ENCODE measurements at regions not wholly inside any gene's neighbourhood (a gene's known extent, or its start where the extent isn't known, plus 50 kb on each side); places are given as distances from the start of the nearest gene placed in this dataset.

DNA sequence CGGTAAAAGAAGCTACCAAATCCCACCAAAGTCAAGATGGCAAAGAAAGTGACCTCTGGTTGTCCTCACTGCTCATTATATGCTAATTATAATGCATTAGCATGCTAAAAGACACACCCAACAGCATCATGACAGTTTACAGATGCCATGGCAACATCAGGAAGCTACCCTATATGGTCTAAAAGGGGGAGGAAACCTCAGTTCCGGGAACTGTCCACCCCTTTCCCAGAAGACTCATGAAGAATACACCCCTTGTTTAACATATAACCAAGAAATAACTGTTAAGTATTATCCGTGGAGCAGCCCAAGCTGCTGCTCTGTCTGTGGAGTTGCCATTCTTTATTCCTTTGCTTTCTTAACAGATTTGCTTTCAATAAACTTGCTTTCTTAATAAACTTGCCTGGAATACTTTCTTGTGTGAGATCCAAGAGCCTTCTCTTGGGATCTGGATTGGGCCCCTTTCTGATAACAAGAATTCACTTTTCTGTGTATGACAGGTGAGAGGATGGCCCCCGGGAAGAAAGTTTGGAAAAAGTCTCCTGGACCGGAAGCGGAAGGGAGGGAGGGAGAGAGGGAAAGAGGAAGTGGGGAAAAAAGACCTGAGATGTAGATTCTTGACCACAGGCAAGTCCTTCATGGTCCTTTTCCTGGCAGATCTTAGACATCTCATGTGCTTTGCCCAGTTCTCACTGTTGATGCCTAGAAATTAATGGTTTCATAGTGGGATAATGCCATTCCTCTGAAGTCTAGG is 146.7 kb upstream of the ID4 start:
- DNase-seq (ENCODE audit: low read depth): no peak

DNA sequence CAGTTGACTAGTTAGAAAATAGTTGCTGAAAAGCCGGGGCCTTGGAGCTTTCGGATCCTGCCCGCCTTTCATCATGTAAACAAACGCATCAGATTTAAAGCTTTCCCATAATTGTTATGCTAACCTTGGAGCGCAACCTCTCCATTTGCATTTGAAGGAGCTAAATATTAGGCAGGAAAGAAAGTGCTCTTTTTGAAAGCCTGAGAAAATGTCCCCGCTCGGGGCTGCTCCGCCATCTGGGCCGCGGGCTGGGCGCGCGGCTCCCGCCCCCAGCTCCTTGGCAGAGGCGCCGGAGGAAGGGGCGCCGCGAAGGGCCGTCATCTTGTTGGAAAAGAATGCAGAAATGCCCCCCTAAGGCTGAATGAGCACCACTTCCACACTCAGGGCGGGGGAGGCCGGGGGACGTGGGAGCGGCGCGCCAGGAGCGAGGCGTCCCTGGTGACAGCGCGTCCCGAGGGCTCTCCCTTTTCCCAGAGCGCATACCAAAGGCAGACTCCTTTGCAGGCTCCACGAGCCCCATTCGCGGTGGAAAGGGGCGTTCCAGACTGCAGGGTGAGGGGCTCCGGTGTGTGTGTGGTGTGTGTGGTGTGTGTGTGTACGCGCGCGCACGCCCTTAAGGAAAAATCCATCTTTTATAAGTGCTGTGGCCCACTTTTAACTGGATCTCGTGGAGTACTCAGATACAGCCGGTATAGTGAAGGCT is 145.6 kb upstream of the ID4 start:
- DNase-seq (ENCODE audit: low read depth): no peak

DNA sequence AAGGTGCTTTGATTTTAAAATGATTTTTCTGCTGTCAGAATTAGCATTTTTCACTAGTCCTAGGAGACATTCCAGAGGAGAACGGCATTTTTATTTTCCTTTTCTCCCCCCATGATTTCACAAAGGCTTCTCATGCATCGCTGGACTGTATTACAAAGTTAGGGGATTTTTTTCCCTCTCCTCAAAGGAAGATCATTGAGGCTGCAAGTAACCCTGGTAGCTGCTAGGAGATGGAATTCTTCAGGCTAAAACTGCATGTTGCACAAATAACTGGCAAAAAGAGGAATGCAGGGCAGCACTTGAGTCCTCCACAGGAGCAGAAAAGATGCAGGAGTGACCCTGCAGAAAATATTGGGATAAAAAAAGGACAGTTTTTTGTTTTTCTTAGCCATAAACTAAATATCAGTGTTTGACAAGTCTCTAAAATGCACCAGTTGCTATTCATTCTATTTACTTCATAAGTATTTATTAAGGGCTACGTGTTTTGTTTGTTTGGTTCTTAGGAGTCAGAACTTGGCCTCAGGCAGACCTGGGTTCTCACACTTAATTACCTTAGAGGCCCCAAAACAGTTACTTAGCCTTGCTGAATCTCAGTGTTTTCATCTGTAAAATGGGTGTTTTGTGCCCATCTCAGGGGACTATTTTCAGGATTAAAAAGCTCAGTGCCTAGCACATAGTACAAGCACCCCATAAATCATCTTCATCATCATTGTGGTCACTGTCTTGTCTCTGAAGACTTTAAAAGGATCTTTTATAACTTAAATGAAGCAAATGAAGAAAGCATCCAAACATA is 144.5 kb upstream of the ID4 start:
- DNase-seq (ENCODE audit: low read depth): no peak

DNA sequence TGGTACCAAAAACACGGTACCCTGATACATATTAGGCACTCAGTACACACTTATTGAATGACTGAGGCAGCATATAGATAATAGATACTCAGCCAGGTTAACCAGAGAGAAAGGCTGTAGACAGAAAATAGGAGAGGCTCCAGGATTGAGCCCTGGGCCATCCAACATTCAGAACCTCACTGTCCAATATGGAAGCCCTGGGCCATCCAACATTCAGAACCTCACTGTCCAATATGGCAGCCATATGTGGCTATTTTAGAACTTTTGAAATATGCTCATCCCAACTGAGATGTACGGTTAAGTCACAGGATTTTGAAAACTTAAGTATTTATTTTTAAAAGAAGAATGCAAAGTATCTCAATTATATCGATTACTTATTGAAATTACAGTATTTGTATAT is 142.5 kb upstream of the ID4 start:
- DNase-seq (ENCODE audit: low read depth): no peak

DNA sequence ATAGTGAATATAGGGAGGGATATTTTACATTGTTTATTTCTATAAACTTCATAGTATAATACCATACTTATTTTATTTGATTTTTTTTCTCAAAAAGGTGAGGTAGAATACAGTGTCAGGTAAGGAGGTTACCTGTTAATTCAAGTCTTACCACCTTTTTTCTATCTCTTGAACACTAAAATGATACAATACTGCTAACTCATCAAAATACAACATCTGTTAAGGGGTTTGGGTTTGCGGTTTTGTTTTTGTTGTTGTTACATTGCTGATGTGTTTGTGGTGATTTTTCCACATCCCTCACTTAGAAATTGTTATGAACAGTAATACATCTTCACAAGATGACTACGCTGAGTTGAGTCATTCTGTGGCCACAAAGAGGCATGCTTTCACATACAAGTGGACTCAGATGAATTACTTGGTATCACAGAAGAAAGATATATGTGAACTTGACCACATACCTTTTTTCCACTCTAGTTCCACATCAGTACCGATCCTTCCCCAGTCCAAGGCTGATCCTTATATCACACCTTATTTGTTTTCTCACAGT is 139.4 kb upstream of the ID4 start:
- DNase-seq (ENCODE audit: low read depth): peak; percentile 85

DNA sequence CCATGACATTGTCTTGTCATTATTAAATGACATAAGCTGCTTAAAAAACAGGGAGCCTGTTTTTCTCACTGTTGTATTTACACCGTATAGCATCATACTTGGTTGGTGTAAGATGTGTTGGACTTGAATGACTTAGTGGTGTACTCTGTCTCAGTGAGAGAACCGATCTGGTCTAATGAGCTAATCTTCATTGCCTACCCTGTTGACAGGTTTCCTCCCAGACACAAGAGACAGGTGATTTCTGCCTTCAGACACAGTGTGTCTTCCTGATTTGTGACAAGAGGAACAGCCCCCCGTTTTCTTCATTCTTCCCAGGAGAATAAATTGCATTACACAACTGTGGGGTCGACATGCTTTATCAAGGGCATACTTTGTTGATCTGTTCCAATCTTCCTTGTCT is 137.2 kb upstream of the ID4 start:
- DNase-seq (ENCODE audit: low read depth): no peak

DNA sequence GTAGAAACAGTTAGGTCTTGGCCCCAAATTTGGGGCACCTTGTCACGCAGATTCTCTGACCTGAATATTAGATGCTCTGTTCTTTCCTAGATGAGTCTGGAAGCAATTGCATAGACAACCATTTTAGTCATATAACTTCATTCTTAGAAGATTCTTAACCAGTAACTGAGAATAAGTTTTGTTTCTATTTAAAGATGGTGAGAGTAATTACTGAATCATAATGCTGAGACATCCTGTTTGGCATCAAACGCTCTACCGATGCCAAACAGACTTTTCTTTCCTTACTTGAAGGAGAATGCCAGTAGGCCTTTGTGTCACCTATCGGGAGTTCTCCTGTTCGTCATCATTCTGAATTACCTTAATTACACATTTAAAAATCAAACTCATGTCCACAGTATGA is 131.6 kb upstream of the ID4 start:
- peak; percentile 60 for DNase-seq (ENCODE audit: low read depth)

DNA sequence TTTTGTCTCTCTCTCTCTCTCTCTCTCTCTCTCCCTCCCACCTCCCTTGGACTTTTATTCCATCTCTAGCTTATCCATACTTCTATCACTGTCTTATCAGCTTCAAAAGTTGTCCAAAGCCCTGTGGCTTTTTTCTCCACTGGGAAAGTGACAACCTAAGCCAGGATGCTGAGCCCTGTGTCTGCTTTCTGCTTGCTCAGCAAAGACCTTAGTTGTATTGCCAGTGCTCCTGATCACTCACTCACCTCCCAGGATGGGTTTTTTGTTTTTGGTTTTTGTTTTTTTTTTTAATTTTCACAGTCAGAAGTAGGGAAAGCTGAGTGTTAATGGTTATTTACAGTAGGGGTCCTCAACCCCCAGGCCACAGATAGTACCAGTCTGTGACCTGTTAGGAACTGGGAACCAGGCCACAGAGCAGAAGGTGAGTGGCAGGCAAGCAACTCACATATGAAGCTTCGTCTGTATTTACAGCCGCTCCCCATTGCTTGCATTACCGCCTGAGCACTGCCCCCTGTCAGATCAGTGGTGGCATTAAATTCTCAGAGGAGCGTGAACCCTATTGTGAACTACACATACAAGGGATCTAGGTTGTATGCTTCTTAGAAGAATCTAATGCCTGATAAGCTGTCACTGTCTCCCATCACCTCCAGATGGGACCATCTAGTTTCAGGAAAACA is 125.0 kb upstream of the ID4 start:
- no peak for DNase-seq (ENCODE audit: low read depth)

DNA sequence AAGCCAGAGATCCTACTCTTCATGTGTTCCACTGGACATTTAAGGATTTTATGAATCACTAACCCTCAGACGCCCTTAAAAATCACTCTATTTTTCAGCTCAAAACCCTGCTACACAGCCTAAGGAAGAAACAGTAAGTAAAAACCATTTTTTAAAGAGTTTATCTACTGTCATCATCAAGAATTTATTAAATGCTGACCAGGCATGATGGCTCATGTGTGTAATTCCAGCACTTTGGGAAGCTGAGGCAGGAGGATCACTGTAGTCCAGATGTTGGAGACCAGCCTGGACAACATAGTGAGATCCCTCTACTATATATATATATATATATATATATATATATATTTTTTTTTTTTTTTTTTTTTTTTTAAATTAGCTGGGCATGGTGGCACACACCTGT is 124.2 kb upstream of the ID4 start:
- no peak for DNase-seq (ENCODE audit: low read depth)

DNA sequence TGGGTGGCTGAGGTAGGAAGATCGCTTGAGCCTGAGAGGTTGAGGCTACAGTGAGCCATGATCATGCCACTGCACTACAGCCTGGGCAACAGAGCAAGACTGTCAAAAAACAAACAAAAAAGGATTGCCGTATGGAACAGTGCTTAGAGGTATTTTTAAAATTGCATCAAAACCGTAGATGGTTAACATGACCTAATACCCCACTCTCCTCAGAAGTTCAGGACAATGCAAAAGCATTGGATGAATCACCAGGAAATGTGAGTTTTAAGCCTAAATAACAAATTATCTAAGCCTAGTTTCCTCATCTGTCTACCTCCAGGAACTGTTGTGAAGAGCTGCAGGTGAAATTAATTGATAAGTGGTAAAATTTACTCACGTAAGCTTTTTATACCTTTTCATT is 123.8 kb upstream of the ID4 start:
- no peak for DNase-seq (ENCODE audit: low read depth)

DNA sequence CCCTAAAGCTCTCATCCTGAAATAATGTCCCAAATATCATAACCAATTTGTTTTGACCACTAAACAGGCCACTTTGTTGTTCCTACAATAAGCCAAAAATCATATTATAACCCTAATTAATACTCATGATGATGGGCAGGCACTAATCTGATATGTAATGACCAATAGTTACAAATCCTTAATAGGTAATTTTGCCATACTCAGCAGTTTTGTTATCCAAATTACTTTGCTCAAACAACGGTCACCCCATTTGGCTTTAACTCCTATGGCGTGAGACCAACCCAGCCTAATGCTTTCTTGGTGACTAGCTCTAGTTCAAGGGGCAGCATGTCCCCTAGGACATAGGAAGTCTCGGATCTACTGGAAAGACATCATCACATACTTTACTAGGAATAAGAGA is 123.2 kb upstream of the ID4 start:
- no peak for DNase-seq (ENCODE audit: low read depth)

DNA sequence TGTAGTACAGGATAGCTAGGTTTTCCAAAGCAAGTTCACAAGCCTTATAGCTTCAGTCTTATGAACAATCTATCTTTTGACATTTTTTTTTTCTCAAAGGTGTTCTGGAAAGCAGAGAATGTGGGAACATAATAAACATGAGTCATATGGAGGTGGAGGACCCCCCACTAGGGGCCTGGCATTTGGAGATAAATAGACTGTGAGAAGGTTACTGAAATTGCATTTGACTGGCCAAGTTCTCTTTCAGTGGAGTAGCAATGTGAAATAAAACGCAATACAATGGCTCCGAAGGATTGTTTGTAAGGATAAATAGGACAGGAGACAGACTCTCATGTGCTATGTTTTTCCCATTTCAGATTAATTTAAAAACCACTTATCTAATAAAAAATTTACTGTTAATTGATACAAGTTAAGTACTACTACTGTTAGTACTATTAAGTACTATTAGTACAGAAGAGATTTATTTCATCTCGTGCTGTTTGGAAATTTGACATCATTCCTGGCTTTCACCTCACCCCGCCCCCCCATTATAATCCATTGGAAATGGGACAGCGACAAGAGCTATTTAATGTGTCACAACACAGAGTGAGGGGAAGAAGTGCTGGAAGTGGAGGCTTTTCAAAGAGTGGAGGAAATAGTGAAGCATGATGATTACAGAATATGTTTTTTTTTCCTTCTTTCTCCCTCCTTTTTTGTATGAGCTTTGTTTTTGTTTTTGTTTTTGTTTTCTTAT is 122.6 kb upstream of the ID4 start:
- no peak for DNase-seq (ENCODE audit: low read depth)

DNA sequence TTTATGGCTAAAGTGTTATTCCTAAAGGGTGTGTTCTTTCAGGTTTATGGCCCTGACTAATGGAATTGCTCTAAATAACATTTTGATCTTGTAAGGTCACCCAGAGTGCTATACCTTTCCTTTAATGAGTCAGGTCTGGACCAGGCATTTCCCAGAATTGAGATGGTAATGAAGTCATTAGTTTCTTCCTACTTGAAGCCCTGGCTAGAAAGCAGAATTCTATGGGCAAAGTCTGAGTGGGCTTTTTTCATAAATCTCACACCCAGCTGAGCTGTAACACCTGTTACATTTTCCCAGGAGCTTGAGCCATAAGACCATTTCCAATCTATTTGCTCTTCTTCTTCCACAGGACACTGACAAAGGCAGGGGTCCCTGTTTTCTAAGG is 122.0 kb upstream of the ID4 start:
- DNase-seq (ENCODE audit: low read depth): no peak

DNA sequence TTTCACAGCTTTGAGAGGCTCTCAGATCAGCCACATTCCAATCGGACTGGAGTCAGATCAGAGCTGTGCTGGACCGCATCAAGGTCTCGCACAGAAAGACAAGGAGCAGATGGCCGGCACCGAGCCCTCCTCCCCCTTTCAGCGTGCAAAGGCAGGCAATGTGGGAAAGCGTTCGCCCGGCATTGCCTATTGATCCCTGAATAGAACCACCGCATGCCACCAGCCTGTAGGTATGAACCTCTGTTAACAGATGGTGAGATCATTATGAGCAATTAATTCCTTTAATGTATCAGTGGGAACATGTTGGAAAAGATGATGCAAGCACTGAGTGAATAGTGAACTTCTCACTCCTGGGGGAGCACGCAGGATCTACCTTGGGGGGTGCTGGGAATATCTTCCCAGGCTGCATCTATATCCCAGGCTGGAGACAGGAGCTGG is 117.5 kb upstream of the ID4 start:
- DNase-seq (ENCODE audit: low read depth): peak; percentile 82

DNA sequence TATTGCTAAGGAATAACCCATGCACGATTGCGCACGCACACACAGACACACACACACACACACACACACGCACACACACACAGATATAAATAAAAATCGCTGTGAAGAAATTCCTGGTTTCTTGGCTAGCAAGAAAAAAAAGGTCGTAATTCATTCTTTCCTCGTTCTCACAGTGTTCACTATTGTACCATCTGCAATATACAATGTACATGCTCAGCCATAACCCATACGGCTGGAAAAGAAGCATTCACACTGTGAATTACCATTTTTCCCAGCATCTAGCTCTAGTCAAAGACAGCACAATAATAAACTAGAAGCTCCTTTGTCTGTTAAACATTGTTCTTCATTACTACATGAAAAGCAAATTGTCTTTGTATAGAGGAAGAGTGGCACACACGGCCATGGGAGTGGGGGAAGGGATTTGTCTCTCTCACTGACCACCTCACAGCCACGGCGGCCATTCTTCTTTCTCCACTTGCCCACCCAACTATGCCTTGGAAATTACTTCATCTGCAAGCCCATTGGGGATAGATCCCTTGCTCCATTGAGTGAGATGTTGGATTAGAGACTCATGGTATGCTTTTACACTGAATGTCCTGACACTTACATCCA is 115.3 kb upstream of the ID4 start:
- no peak for DNase-seq (ENCODE audit: low read depth)

DNA sequence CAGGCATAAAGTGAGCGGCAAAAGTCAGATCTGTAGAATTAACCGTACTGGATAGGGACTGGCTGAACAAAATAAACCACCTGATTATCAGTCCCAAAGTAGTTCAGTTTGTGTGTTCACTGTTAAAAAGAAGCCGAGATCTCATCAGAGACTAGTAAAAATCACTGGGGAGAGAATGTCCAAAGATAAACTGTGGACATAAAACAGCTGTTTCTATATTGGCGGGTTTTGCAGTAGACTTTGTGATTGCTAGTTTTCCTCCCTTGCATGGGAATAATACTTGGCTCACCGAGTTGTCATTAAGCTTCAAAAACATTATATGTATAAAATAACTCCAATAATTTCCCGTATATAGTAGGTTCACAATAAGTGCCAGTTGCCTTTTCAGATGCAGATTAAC is 114.2 kb upstream of the ID4 start:
- no peak for DNase-seq (ENCODE audit: low read depth)

DNA sequence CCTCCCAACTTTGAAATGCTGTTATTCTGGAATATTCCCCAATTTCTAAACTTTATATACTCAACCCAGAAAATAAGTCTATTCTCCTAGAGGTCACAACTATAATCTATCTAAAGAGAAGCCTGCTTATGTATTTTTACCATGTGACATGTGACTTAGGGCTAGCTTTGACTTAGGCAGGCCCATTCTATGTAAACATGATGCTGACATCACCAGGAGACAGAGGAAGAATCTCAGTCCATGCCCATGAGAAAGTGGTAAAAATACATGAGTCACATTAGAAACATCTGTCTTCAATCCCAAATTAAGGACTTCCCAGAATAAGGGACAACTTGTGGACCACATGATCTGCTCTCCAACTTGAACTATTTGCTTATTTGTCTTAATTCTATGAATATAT is 113.6 kb upstream of the ID4 start:
- DNase-seq (ENCODE audit: low read depth): peak; percentile 96

DNA sequence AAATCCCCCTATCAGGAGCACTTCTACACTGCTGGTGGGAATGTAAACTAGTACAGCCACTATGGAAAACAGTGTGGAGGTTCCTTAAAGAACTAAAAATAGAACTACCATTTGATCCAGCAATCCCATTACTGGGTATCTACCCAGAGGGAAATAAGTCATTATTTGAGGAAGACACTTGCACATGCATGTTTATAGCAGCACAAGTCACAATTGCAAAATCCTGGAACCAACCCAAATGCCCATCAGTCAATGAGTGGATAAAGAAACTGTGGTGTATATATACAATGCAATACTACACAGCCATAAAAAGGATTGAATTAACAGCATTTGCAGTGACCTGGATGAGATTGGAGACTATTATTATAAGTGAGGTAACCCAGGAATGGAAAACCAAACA is 111.7 kb upstream of the ID4 start:
- peak; percentile 56 for DNase-seq (ENCODE audit: low read depth)

DNA sequence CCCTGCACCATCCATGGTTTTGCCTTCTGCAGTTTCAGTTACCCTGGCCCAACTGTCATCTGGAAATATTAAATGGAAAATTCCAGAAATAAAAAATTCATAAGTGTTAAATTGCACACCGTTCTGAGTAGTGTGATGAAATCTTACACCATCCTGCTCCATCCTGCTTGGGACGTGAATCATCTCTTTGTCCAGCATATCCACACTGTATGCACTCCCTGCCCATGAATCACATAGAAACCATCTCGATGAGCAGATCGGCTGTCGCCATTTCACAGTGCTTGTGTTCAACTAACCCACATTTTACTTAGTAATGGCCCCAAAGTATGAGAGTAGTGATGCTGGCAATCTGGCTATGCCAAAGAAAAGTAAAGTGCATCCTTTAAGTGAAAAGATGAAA is 105.9 kb upstream of the ID4 start:
- DNase-seq (ENCODE audit: low read depth): peak; percentile 94

DNA sequence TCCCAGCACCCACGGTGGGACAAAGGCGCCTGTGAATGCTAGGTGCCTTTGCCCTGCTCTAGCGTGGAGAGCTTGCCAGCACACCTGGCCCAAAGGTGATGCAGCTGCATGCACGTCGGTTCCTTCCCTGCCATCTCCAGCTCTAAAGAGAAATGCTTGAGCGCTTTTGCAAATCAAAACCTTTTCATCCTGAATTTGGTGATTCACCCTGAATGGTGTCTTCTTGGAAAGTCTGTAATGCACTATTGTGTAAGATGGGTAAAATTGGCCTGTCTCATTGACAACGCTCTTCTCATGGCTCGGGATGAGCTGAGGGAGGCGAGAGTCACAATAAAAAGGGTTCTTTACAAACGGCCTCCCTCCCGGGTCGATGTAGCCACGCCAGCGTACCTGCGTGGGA is 103.1 kb upstream of the ID4 start:
- no peak for DNase-seq (ENCODE audit: low read depth)

DNA sequence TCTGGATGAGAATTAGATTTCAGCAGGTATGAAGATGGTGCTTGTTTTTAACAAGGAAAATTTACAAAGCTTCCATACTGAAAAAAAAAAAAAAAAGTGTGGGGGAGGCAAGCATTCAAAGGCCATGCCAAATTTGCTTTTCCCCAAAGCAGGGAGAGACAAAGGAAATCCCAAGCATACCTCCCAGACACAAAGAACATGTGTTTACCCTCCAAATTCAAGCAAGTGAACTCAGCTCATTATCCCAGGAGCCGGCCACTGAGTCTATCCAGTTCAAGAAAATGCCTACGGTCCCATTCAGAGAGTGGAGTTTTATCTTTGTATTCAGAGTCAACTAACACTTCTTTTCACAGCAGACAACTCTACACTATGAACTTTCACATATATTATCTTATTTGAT is 102.7 kb upstream of the ID4 start:
- peak; percentile 46 for DNase-seq (ENCODE audit: low read depth)

Measured in EH (cell line).